OCI-LY1 (cell line): ENCODE measurements at regions not wholly inside any gene's neighbourhood (a gene's known extent, or its start where the extent isn't known, plus 50 kb on each side); places are given as distances from the start of the nearest gene placed in this dataset.

Experiments used
- EZH2 ChIP-seq: fragments of 200-600 bp; sonication (generic), shearing (Covaris generic); IDR thresholded peaks from 2 replicates; pipeline ENCODE4 v1.8.0; 2017; ENCODE audit warnings: borderline replicate concordance, mixed run types, mild to moderate bottlenecking, antibody characterized with exemption, low read length, moderate library complexity, mixed read lengths
- TF ChIP-seq, protein P1 (sequence below): fragments of 200-600 bp; sonication (generic), shearing (Covaris generic); IDR thresholded peaks from 2 replicates; pipeline ENCODE4 v1.5.1; 2017; ENCODE audit warnings: mild to moderate bottlenecking, antibody characterized with exemption, low read length, moderate library complexity, mixed read lengths

DNA sequence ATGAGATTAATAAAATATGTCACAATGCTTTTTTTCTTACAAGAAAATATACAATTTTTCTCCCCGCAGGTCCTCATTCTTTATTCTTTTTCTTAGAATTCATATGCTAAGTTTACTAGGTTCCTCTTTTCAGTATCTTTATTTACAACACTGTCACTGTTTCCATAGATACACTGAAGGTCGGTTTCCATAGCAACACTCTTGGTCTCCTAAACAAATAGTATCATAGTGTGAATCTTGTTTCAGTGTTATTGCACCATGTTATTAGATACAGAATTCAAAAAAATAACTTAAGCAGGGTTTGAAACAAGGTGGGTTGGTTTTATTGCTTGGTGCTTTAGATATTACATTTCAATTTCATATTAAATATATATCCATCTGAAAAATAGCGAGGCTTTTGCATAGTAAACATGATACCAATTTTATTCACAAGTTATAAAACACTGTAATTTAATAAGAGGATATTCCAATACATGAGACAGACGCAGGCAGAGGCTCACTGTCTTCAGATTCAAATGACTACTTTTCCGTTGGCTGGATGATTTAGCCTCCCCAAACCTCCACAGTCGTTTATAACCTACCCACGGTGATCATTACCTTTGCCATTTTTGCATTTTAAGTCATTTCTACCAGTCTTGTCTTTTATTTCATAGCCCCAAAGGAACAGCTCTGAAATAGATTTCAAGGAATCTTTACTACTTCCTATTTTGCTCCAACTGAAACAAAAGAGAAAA lies 88.9 kb upstream of the KLF6 start:
- TF ChIP-seq, protein P1, sequence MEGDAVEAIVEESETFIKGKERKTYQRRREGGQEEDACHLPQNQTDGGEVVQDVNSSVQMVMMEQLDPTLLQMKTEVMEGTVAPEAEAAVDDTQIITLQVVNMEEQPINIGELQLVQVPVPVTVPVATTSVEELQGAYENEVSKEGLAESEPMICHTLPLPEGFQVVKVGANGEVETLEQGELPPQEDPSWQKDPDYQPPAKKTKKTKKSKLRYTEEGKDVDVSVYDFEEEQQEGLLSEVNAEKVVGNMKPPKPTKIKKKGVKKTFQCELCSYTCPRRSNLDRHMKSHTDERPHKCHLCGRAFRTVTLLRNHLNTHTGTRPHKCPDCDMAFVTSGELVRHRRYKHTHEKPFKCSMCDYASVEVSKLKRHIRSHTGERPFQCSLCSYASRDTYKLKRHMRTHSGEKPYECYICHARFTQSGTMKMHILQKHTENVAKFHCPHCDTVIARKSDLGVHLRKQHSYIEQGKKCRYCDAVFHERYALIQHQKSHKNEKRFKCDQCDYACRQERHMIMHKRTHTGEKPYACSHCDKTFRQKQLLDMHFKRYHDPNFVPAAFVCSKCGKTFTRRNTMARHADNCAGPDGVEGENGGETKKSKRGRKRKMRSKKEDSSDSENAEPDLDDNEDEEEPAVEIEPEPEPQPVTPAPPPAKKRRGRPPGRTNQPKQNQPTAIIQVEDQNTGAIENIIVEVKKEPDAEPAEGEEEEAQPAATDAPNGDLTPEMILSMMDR: no peak
- TF ChIP-seq EZH2: no peak
